C4-2B (cell line): ENCODE measurements at regions not wholly inside any gene's neighbourhood (a gene's known extent, or its start where the extent isn't known, plus 50 kb on each side); places are given as distances from the start of the nearest gene placed in this dataset.

Source experiments
- ZFX ChIP-seq: fragments of 450-650 bp; IDR thresholded peaks from 2 replicates; pipeline ENCODE4 v1.6.1; 2017
- TF ChIP-seq, protein P1 (sequence below): fragments of 450-650 bp; conservative IDR thresholded peaks from 2 replicates; pipeline ENCODE4 v1.5.1; 2017; ENCODE audit warnings: mild to moderate bottlenecking

DNA sequence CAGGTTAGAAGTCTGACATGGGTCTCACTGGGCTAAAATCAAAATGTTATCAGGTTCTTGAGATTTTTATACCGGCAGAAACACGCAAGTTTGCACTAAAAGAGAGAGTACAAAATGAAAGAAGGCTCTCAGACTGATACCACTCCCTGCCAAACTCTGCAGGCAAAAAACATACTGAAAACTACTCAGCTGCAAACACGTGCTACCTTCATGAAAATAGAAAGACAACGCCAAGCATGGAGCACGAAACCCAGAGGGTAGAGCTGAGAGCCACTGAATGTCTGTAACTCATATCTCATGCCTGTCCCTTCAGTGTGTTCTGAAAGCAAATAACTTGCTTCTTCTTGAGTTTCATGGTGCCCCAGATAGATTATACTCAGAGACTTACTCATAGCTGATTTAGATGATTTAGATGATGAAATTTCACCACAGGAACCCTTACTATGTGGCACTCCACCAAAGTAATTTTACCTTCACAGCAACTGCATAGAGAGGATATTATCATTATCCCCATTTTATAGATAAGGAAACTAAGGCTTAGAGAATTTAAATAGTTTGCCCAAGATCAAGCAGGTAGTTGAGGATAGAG is 313.0 kb upstream of the SLC39A10 start:
- TF ChIP-seq, protein P1, sequence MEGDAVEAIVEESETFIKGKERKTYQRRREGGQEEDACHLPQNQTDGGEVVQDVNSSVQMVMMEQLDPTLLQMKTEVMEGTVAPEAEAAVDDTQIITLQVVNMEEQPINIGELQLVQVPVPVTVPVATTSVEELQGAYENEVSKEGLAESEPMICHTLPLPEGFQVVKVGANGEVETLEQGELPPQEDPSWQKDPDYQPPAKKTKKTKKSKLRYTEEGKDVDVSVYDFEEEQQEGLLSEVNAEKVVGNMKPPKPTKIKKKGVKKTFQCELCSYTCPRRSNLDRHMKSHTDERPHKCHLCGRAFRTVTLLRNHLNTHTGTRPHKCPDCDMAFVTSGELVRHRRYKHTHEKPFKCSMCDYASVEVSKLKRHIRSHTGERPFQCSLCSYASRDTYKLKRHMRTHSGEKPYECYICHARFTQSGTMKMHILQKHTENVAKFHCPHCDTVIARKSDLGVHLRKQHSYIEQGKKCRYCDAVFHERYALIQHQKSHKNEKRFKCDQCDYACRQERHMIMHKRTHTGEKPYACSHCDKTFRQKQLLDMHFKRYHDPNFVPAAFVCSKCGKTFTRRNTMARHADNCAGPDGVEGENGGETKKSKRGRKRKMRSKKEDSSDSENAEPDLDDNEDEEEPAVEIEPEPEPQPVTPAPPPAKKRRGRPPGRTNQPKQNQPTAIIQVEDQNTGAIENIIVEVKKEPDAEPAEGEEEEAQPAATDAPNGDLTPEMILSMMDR, result no peak
- TF ChIP-seq ZFX, result no peak
